Vagina (tissue), 2 donors: ENCODE measurements at regions not wholly inside any gene's neighbourhood (a gene's known extent, or its start where the extent isn't known, plus 50 kb on each side); places are given as distances from the start of the nearest gene placed in this dataset.
"Not testable (repeated sequence)": the region's sequence is repeated elsewhere in the genome, so short reads cannot be mapped to it uniquely, and the experiment has no call there.

Experiments used
- POLR2A ChIP-seq, 2 donors: fragments of 450-650 bp; IDR thresholded peaks; one replicate each; pipeline ENCODE4 v1.6.1; 2017; ENCODE audit warnings: antibody characterized with exemption in 2 of 2, mild to moderate bottlenecking in 2 of 2, moderate library complexity in 2 of 2
- TF ChIP-seq, protein P1 (sequence below), 3 experiments: fragments of 450-650 bp in 2 of 3; fragments of 200-600 bp in 1 of 3; sonication (generic) in 1 of 3; IDR thresholded peaks; one replicate each; pipeline ENCODE4 v1.5.1; 2017 to 2019; ENCODE audit warnings: antibody characterized with exemption in 3 of 3, mild to moderate bottlenecking in 2 of 3, moderate library complexity in 2 of 3

- TF ChIP-seq, protein P1, sequence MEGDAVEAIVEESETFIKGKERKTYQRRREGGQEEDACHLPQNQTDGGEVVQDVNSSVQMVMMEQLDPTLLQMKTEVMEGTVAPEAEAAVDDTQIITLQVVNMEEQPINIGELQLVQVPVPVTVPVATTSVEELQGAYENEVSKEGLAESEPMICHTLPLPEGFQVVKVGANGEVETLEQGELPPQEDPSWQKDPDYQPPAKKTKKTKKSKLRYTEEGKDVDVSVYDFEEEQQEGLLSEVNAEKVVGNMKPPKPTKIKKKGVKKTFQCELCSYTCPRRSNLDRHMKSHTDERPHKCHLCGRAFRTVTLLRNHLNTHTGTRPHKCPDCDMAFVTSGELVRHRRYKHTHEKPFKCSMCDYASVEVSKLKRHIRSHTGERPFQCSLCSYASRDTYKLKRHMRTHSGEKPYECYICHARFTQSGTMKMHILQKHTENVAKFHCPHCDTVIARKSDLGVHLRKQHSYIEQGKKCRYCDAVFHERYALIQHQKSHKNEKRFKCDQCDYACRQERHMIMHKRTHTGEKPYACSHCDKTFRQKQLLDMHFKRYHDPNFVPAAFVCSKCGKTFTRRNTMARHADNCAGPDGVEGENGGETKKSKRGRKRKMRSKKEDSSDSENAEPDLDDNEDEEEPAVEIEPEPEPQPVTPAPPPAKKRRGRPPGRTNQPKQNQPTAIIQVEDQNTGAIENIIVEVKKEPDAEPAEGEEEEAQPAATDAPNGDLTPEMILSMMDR (IDR thresholded peaks at IDR 0.05), result not testable (repeated sequence)
- TF ChIP-seq POLR2A (IDR thresholded peaks at IDR 0.05), result not testable (repeated sequence)
Measured at GRCh38 chr7:79400-80055, 112.8 kb upstream of the FAM20C start.
